GM21825 (cell line): ENCODE measurements at regions not wholly inside any gene's neighbourhood (a gene's known extent, or its start where the extent isn't known, plus 50 kb on each side); places are given as distances from the start of the nearest gene placed in this dataset.
"Not testable (repeated sequence)": the region's sequence is repeated elsewhere in the genome, so short reads cannot be mapped to it uniquely, and the experiment has no call there.

ENCODE experiments used
- ATAC-seq: cut with Tn5 transposase; IDR thresholded peaks from one replicate; pipeline ENCODE4 v1.9.1; 2021; ENCODE audit warnings: mild to moderate bottlenecking, moderate library complexity; ENCODE audit not compliant: unreplicated experiment

DNA sequence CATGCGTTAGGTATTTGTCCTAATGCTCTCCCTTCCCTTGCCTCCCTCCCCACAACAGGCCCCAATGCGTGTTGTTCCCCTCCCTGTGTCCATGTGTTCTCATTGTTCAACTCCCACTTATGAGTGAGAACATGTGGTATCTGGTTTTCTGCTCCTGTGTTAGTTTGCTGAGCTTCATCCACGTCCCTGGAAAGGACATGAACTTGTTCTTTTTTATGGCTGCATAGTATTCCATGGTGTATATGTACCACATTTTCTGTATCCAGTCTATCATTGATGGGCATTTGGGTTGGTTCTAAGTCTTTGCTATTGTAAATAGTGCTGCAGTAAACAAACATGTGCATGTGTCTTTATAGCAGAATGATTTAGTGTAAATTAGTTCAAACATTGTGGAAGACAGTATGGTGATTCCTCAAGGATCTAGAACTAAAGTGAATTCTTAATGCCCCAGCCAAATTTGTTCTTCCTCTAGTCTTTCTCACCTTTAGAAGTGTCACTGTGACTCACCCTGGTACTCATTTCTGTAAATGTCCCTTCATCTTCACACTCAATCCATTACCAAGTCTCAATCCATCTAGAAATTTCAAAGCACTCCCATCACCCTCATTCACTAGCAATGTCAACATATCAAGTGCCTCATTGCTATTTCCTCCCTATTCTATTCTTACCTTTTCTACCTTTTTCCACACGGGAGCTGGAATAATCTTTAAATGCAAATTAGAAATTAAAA lies 123.9 kb downstream of the MREG start:
- ATAC-seq: not testable (repeated sequence)

DNA sequence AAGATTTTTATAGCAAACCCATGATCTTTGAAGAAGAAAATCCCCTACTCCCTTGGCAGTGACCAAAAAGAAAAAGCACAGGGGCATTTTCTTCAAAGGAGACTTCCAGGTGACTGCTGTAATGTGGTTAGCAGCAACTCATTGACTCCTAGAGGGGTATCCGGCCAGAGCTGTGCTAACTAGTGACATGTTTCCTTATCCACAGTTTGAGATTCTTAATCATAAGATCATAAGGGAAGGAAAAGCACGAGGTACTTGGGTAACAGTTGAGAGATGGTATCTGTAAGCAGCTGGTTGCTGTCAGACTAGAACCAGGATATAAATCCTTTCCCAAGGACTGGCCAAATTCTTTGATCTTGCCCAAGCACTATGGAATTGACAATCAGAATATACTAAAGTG lies 124.7 kb downstream of the MREG start:
- no peak for ATAC-seq

DNA sequence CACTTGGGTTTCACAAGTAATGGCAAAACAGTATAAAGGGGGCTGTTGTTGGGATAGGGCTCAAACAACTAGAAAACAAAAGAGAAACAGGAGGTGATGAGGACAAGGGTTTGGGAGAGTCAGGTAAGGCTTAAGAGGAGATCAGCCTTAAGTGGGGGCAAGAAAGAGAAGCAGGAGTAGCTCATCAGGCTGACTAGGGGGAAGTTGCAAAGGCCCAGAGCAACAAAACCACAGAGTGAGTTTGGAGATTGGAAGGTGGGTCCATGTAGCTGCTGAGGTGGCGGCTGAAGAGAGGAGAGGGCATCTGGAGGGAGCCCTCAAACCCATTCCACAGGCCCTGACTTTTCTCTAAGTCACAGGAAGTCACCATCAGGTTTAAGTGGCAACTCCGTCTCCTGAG lies 126.0 kb downstream of the MREG start:
- no peak for ATAC-seq

DNA sequence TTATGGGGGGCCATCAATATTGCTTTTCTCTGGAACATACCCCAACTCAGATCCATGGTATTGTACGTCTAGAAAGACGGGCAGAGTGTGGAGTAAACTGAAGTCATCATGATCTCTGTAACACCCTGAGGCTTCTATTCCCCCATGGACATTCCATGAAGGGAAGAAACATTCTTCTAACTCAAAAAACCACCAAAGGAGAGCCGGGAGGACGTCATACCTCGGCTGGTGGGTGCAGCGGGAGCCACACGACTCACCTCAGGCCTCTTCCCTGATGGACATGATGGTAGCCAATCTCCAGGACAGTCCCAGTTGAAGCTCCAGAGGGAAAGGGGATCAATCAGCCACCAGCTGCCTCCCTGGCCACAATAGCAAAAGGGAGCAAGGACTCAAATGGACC lies 127.3 kb downstream of the MREG start:
- ATAC-seq: no peak

DNA sequence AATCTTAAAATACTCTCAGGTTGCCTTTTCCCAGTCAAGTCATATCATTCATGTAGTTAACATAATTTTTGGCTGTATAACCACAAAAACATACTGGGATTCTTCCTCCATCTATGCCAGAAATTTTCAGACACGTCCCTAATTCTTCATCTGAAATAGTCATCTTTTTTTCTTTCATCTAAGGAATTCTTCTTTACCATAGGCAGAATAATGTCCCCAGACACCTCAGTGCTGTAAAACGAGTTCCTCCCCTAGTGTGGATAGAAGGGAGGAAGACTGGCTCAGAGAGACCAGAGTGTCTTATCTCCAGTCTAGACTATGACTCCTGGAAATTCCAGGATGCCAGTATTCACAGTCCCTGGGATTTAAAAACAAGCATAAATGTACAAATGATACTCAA lies 127.8 kb downstream of the MREG start:
- no peak for ATAC-seq

DNA sequence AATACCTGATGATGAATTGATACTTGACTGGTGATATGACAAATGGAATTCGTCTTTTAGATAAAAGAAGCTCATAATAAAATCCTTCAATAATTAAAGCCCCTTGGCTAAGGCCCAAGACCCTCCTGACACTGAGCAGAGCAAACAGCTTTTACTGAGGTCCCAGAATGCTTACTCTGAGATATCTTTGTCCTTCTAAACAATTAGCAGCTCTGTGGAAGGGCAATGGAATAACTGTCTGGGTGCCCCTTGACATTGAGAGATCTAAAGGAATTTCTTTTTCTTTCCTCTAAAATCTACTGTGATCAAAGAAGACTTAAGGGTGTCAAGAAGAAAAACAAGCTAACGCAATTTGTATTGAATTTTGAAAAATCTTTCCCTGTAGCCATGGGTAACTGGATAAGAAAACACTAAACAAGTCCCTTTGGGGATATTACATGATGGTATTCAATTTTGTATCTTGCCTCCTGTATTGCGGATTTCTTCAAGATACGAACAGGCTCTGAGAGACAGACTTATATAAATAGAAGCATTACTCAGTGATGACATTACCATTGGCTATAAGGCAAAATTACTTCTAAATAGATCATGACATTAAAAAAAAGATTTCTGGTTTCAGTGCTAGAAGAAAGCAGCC lies 128.8 kb downstream of the MREG start:
- no peak for ATAC-seq

DNA sequence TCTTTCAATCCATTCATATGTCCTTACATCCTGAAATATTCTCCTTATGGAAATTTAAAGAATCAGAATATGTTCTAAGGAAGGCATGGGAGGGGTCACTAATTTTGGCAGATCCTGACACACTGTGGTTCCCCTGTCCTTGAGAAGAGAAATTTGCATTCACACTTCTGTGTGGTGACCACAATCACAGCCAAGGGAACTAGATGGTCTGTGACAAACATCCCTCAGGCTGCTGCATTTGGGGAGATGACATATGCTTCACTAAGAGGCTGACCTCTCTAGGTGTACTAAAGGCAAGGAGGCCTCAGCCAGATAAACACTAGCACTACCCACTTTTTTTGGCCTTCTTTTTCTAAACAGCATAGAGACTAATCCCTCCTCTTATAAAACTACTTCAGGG lies 129.6 kb downstream of the MREG start:
- ATAC-seq: peak; percentile 69

DNA sequence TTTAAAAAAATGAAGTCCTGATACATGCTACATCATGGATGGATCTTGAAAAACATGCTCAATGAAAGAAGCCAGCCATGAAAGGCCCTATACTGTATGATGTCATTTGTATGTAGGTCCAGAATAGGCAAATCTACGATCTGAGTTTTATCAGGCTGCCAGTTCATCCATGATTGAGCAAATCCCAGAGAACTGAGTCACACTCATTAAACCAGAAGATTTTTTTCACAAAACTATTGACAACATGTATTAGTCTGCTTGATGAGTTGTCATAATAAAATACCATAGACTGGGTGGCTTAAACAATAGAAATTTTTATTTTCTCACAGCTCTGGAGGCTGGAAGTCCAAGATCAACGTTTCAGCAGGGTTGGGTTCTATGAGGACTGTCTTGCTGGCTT lies 130.7 kb downstream of the MREG start:
- no peak for ATAC-seq

DNA sequence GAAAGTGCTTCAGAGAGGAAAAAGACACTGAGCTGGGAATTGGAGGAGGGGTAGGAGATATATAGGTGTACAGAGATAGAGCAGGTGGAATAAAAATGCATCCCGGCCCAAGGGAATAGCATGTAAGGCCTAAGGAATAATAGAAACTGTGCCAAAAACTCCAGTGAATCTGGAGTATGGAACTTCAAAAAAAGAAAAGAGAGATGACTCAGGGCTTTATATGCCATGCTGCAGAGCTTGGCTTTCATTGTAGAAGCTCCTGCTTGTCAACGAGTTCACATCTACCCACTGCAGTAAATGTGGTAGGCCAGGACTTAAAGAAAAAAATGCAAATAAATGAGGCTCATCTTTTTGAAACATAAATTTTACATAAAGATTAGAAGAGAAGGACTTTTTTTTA lies 131.8 kb downstream of the MREG start:
- ATAC-seq: no peak

DNA sequence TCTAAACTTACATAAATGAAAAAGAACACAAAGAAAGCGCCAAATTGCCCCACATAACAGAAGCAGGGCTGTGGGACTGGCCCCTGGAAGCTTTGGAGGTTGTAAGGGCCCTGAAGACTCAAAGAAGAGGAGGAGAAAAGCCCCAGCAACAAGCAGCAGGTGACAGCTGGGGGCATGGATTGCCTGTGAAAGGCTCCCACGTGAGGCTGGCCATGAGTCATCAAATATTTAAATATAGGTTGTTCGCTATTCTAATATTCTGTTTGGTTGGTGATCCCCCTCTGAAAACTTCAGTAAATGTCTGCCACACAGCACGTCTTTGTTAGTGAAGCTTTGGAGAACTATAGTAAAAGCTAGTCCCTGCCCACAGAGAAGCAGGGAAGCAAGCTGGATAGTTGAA lies 132.4 kb downstream of the MREG start:
- ATAC-seq: peak; percentile 68

DNA sequence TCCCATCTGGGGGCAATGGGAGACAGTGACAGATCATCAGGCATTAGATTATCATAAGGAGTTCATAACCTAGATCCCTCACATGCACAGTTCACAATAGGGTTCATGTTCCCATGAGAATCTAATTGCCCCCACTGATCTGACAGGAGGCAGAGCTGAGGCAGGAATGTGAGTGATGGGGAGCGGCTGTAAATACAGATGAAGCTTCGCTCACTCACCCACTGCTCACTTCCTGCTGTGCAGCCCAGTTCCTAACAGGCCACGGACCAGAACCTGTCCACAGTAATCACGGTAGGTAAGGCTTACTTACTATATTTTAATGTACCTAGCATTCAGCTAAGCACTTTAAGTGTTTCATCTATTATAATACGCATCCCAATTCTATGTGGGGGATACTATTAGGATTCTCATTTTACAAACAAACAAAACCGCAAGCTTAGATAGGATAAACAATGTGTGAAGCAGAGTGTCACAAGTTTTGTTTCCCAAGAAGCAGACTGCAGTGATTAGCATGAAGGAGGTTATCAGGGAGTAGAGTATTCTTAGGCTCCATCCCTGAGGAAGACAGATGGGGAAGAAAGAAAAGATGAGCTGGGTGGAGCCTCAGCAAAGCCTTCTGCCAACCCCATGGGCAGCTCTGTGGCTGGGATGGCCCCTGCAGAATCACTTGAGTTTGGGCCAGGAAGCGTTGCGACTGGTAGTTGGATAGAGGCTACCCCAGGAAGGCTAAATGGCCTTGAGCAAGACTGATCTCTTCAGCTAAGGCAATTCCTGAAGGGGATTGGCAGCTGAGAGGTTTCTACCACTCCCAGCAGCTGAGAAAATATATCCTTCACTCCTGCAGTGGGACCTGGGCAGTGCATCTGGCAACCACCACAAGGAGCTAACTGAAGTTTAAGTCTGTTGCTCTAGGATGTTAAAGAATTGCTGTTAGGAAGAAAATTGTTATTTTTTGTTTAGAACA lies 133.1 kb downstream of the MREG start:
- ATAC-seq: no peak

DNA sequence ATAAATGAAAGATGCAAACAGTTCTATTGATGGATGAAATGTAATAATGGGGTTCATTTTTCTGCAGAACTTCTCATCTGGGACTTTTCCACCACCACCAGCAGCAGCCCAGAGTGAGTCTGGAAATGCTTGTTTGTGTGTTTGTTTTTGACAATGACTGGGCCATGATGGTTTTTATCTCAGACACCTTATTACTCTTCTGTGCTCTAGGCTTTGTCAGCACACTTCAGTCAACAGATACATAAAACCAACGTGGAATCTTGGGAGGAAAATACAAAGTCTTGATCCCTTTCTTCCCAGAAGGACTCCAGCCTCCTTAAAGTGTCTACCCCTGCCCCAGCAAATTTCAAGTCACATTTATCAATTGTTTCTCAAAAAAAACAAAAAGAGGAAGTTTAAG lies 134.0 kb downstream of the MREG start:
- ATAC-seq: no peak

DNA sequence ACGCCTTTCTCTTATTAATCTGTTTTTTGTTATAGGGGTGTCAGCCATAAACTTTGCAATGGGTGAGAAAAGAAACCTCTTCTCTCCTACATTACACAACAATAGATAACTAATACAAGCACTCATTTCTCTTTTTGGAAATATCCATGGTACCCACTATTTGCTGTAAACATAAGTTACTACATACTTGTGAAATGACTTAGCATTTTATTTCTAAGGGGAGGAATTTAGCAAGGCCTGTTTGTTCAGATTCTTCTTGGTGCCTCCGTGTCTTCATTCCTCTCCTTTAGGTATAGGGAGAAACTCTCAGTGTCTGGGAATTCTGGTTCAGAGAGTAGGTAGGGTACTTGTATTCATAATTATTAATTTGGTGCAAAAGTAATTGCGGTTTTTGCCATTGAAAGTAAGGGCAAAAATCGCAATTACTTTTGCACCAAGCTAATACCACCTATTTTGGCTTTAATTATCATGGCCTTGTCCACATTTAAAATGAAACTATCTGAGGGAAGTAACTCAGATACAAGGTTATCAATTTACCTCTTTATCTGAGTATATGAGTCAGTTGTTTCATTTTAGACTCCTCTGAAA lies 134.8 kb downstream of the MREG start:
- ATAC-seq: no peak

DNA sequence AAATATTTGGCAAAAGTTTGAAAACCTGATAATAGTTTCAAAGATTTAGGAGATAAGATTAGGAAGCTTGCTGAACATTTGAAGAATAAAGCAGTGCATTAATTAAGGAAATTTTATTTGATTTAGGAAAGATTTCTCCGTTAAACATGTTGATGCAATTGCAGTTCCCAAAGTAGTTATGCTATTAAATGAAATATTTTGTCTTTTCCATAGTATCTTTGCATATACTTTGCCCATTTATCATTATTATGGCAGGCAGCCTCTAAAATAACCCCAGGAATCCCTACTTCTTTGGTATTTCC lies 136.5 kb downstream of the MREG start:
- no peak for ATAC-seq

DNA sequence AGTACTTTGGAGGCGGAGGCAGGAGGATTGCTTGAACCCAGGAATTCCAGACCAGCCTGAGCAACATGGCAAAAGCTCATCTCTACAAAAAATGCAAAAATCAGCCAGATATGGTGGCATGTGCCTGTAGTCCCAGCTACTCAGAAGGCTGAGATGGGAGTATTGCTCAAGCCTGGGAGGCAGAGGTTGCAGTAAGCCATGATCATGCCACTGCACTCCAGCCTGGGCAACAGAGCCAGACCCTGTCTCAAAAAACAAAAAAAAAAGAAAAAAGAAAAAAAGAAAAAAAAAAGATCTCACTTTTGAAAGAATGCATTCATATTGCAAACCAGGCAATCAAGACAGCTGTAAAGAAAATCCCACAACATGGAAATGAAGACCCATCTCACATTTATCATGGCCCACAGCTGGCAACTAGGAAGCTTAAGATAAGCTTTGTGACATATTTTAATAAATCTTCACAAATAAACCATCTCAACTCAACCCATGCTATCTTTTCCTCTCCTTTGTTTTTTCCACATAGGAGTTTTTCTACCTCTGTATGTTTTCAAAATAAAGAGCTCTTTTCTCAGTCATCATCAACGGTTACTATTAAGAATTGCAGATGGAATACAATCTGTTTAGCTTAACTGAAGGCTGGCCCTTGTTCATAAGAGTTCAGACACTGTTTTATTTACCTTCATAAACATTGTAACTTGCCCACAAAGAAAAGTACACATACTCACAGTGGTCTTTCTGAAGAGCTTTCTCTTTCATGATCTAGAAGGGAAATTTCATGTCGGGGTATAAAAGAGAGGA lies 137.0 kb downstream of the MREG start:
- no peak for ATAC-seq

DNA sequence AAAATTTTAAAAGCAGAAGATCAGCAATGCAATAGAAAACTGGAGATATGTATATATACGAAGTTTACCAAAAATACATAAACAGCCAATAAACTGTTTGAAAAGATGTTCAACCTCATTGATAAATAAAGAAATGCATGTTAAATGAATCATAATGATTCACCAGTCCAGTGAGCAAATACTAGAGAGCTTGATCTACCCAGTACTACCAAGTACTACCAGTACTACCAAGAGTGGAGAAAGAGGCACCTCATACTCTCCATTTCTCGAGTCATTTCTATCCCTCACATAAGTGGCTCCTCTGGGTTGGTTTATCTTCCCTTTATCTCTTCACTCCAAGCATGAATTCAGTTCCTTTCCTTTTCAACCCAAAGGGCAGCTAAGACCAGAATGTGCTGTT lies 138.9 kb downstream of the MREG start:
- no peak for ATAC-seq

DNA sequence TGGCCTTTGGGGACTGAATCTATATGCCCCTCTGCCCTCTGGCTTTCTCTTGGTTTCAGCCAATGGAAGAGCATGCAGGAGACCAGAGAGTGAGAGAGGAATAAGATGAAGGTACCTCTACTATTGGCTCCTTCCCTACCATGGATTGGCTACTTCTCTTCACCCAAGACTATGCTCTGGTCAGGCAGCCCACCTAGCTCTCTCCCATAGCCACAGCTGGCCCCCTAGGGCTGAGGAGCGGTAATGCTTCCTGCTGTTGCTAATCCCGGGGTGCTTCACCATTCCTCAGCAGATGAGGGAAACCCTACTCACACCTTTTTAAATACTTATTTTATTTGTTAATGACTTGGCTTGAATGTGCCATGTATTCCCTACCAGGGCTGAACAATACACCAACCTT lies 142.4 kb downstream of the MREG start:
- no peak for ATAC-seq

DNA sequence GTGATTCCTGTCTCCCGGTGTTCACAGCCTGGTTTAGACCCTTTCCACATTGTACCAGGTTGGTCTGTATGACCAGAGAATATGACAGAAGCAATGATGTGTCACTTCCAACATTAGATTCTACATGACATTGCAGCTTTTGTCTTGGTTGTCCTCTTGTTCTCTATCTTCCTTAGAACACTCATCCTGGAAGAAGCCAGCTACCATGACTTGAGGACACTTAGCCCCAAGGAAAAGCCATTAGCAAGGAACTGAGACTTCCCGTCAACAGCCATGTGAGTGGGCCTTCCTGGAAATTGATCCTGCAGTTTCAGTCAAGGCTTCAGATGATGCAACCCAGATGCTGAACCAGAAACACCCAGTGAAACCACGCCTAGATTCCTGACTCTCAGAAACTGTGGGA lies 143.3 kb downstream of the MREG start:
- no peak for ATAC-seq

DNA sequence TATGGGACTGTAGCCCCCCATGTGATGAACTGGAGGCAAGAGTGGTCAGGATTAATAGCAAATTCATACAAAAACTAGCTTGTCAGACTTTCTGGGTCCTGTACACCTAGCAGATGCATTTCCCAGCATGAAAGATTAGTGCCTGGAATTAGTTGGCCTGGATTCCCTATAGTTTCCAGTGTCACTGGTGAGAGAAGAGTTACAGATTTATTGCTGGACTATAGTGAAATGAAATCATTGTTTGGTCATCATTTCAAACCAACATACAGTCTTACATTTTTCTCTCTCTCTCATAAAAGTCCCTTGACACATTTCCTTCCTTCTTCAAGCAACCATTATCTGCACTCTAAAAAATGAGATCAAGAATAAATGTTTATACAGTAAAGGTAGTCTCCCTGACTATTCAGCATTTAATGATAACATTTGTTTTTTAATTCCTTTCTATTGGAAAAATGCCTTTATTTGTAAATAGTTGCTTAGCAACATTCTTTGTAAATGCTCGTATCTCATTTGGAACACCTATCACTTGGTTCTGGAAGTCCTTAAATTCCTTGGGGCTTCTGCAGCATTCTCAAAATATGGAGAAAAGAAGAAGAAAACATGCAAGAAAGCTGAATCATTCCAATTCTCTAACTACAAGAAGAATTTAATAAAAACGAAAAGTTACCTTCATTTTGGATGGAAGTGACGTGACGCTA lies 144.4 kb downstream of the MREG start:
- no peak for ATAC-seq

DNA sequence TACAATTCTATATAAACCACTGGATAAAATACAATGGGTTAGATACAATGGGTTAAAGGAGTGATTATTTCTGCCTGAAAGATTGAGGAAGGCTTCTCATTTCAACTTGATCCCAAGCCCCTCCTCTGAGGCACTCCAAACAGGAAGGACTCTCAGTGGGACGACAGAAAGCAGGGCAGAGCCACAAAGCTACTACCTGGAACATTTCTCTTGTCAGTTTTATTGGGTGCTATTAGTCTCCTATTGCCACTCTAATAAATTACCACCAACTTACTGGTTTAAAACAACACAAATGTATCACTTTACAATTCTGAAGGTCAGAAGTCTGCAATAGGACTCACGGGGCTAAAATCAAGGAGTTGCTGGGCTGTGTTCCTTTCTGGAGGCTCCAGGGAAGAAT lies 146.7 kb downstream of the MREG start:
- no peak for ATAC-seq
